ENCODE measurements at regions not wholly inside any gene's neighbourhood (a gene's known extent, or its start where the extent isn't known, plus 50 kb on each side); places are given as distances from the start of the nearest gene placed in this dataset.

- H3K4me3 ChIP-seq (ENCODE audit: low read depth, low read length): no peak overlapping the region
- in situ Hi-C loops (cut with HindIII; ENCODE audit: low sequenced_read_pairs): no loop called here
- DNase-seq (ENCODE audit: low read depth): peak; percentile 24
- TF ChIP-seq CTCF (IDR thresholded peaks at IDR 0.05; ENCODE audit: low read depth, low read length, missing control alignments): no peak
These were observed 132.6 kb downstream of the C1D start for GRCh38 chr2:67930156-67930555.

GRCh38 chr2:67936969-67937368, 125.8 kb downstream of the C1D start:
- no peak for DNase-seq (ENCODE audit: low read depth)
- in situ Hi-C loops (cut with HindIII; ENCODE audit: low sequenced_read_pairs): no loop called here
- H3K4me3 ChIP-seq (ENCODE audit: low read depth, low read length): no peak overlapping the region
- TF ChIP-seq CTCF (IDR thresholded peaks at IDR 0.05; ENCODE audit: low read depth, low read length, missing control alignments): no peak

GRCh38 chr2:67938053-67938452, 124.8 kb downstream of the C1D start:
- DNase-seq (ENCODE audit: low read depth): no peak
- TF ChIP-seq CTCF (IDR thresholded peaks at IDR 0.05; ENCODE audit: low read depth, low read length, missing control alignments): no peak
- H3K4me3 ChIP-seq (ENCODE audit: low read depth, low read length): no peak overlapping the region
- in situ Hi-C loops (cut with HindIII; ENCODE audit: low sequenced_read_pairs): no loop called here

GRCh38 chr2:67945056-67945455, 117.7 kb downstream of the C1D start:
- no peak for TF ChIP-seq CTCF (IDR thresholded peaks at IDR 0.05; ENCODE audit: low read depth, low read length, missing control alignments)
- H3K4me3 ChIP-seq (ENCODE audit: low read depth, low read length): no peak overlapping the region
- DNase-seq (ENCODE audit: low read depth): no peak
- in situ Hi-C loops (cut with HindIII; ENCODE audit: low sequenced_read_pairs): no loop called here

GRCh38 chr2:67945940-67946339, 116.9 kb downstream of the C1D start:
- in situ Hi-C loops (cut with HindIII; ENCODE audit: low sequenced_read_pairs): no loop called here
- no peak overlapping the region for H3K4me3 ChIP-seq (ENCODE audit: low read depth, low read length)
- DNase-seq (ENCODE audit: low read depth): no peak
- no peak for TF ChIP-seq CTCF (IDR thresholded peaks at IDR 0.05; ENCODE audit: low read depth, low read length, missing control alignments)

GRCh38 chr2:67948057-67948456, 114.7 kb downstream of the C1D start:
- in situ Hi-C loops (cut with HindIII; ENCODE audit: low sequenced_read_pairs): no loop called here
- DNase-seq (ENCODE audit: low read depth): no peak
- H3K4me3 ChIP-seq (ENCODE audit: low read depth, low read length): no peak overlapping the region
- TF ChIP-seq CTCF (IDR thresholded peaks at IDR 0.05; ENCODE audit: low read depth, low read length, missing control alignments): no peak

- DNase-seq (ENCODE audit: low read depth): no peak
- TF ChIP-seq CTCF (IDR thresholded peaks at IDR 0.05; ENCODE audit: low read depth, low read length, missing control alignments): no peak
- no peak overlapping the region for H3K4me3 ChIP-seq (ENCODE audit: low read depth, low read length)
- in situ Hi-C loops (cut with HindIII; ENCODE audit: low sequenced_read_pairs): no loop called here
These were observed 114.3 kb downstream of the C1D start for GRCh38 chr2:67948506-67948905.
